ENCODE measurements at regions not wholly inside any gene's neighbourhood (a gene's known extent, or its start where the extent isn't known, plus 50 kb on each side); places are given as distances from the start of the nearest gene placed in this dataset.
"Not testable (repeated sequence)": the region's sequence is repeated elsewhere in the genome, so short reads cannot be mapped to it uniquely, and the experiment has no call there.

- H3K4me1 ChIP-seq = no peaks in the 10 kb centered on the region
- DNase-seq (ENCODE audit: extremely low spot score) = no peak
- WGBS = 66% methylated on average over 2 of the region's 2 CpGs
- H3K9me3 ChIP-seq = no peaks in the 10 kb centered on the region
- intact Hi-C loops (cut with DNase I) = no loop called here
- TF ChIP-seq POLR2AphosphoS5 (IDR thresholded peaks at IDR 0.05) (no peak), EP300 (IDR thresholded peaks at IDR 0.05) (no peak), CTCF (IDR thresholded peaks at IDR 0.05) (no peak), POLR2A (IDR thresholded peaks at IDR 0.05; ENCODE audit: low read depth) (no peak)
- H3K27me3 ChIP-seq = no peaks in the 10 kb centered on the region
- H3K4me3 ChIP-seq = no peak overlapping the region
- no peak overlapping the region for H3K27ac ChIP-seq (replicated peaks in 1 of 4)
- H3K36me3 ChIP-seq = no peaks in the 10 kb centered on the region
These were observed 434.6 kb downstream of the PCDH11X start for GRCh38 chrX:92213786-92214185.

- H3K9me3 ChIP-seq; DNase-seq (ENCODE audit: extremely low spot score); H3K36me3 ChIP-seq; H3K27ac ChIP-seq (replicated peaks in 1 of 4); intact Hi-C loops (cut with DNase I); H3K4me1 ChIP-seq; H3K27me3 ChIP-seq; H3K4me3 ChIP-seq: not testable (repeated sequence)
- WGBS = 92% methylated on average over 19 of the region's 21 CpGs
These were observed 435.8 kb downstream of the PCDH11X start for GRCh38 chrX:92215011-92215410.

- 58% methylated on average over 2 of the region's 2 CpGs for WGBS
- Histone ChIP-seq H3K27ac (replicated peaks in 1 of 4) (no peak overlapping the region), H3K27me3 (no peaks in the 10 kb centered on the region), H3K4me3 (no peak overlapping the region), H3K9me3 (no peaks in the 10 kb centered on the region), H3K36me3 (no peaks in the 10 kb centered on the region), H3K4me1 (no peaks in the 10 kb centered on the region)
- TF ChIP-seq CTCF (IDR thresholded peaks at IDR 0.05) = no peak
- no peak for TF ChIP-seq POLR2A (IDR thresholded peaks at IDR 0.05; ENCODE audit: low read depth)
- intact Hi-C loops (cut with DNase I) = no loop called here
- DNase-seq (ENCODE audit: extremely low spot score) = no peak
These were observed 445.2 kb downstream of the PCDH11X start for GRCh38 chrX:92224406-92224805.

GRCh38 chrX:92230628-92231027 lies 451.5 kb downstream of the PCDH11X start:
- TF ChIP-seq POLR2AphosphoS5 (IDR thresholded peaks at IDR 0.05) = no peak
- TF ChIP-seq EP300 (IDR thresholded peaks at IDR 0.05) = no peak
- TF ChIP-seq POLR2A (IDR thresholded peaks at IDR 0.05; ENCODE audit: low read depth) = no peak
- no peak for TF ChIP-seq CTCF (IDR thresholded peaks at IDR 0.05)
- H3K4me1 ChIP-seq = no peaks in the 10 kb centered on the region

GRCh38 chrX:92231391-92231790 lies 452.2 kb downstream of the PCDH11X start:
- H3K27ac ChIP-seq (replicated peaks in 1 of 4) = no peak overlapping the region
- DNase-seq (ENCODE audit: extremely low spot score) = no peak
- no peaks in the 10 kb centered on the region for H3K4me1 ChIP-seq
- no peaks in the 10 kb centered on the region for H3K27me3 ChIP-seq
- TF ChIP-seq POLR2A (IDR thresholded peaks at IDR 0.05; ENCODE audit: low read depth) (no peak), EP300 (IDR thresholded peaks at IDR 0.05) (no peak), CTCF (IDR thresholded peaks at IDR 0.05) (no peak), POLR2AphosphoS5 (IDR thresholded peaks at IDR 0.05) (no peak)
- WGBS = 65% methylated on average over 2 of the region's 2 CpGs
- H3K4me3 ChIP-seq = no peak overlapping the region
- no peaks in the 10 kb centered on the region for H3K36me3 ChIP-seq
- intact Hi-C loops (cut with DNase I) = no loop called here
- H3K9me3 ChIP-seq = no peaks in the 10 kb centered on the region

More at GRCh38 chrX:92230628-92231027, 451.5 kb downstream of the PCDH11X start:
- no peaks in the 10 kb centered on the region for H3K36me3 ChIP-seq
- no peaks in the 10 kb centered on the region for H3K27me3 ChIP-seq
- no peak overlapping the region for H3K4me3 ChIP-seq
- no peak overlapping the region for H3K27ac ChIP-seq (replicated peaks in 1 of 4)
- intact Hi-C loops (cut with DNase I) = no loop called here
- H3K9me3 ChIP-seq = no peaks in the 10 kb centered on the region
- 67% methylated on average over 3 of the region's 3 CpGs for WGBS
- no peak for DNase-seq (ENCODE audit: extremely low spot score)
